Epithelial cell of proximal tubule (primary cell): ENCODE measurements at regions not wholly inside any gene's neighbourhood (a gene's known extent, or its start where the extent isn't known, plus 50 kb on each side); places are given as distances from the start of the nearest gene placed in this dataset.

Source experiments
- DNase-seq: peaks from one replicate; pipeline ENCODE4 v3.0.0-alpha.2; 2011; ENCODE audit warnings: low read depth
- H3K4me3 ChIP-seq: 2 replicates; pipeline ENCODE4 v1.5.1; 2011; ENCODE audit warnings: low read depth, mild to moderate bottlenecking, low read length
- CTCF ChIP-seq: conservative IDR thresholded peaks from 2 replicates; pipeline ENCODE4 v1.5.1; 2012; ENCODE audit warnings: low read depth, mild to moderate bottlenecking, low read length

GRCh38 chr20:58162986-58163385 lies 65.5 kb downstream of the ANKRD60 start:
- H3K4me3 ChIP-seq, result no peak overlapping the region
- TF ChIP-seq CTCF, result no peak

GRCh38 chr20:58161192-58161591 lies 67.3 kb downstream of the ANKRD60 start:
- DNase-seq, result no peak
- H3K4me3 ChIP-seq, result no peak overlapping the region
- TF ChIP-seq CTCF, result no peak

More at GRCh38 chr20:58162986-58163385, 65.5 kb downstream of the ANKRD60 start:
- no peak for DNase-seq

- H3K4me3 ChIP-seq, result no peak overlapping the region
- no peak for DNase-seq
- no peak for TF ChIP-seq CTCF
Measured at GRCh38 chr20:58160451-58161061, 67.9 kb downstream of the ANKRD60 start.

- DNase-seq, result no peak
- H3K4me3 ChIP-seq, result no peak overlapping the region
- peak; percentile 30 for TF ChIP-seq CTCF
Measured at GRCh38 chr20:58155148-58155925, 73.1 kb downstream of the ANKRD60 start.

GRCh38 chr20:58154113-58154512 lies 74.3 kb downstream of the ANKRD60 start:
- TF ChIP-seq CTCF, result no peak
- DNase-seq, result no peak
- no peak overlapping the region for H3K4me3 ChIP-seq

GRCh38 chr20:58153121-58153520 lies 75.3 kb downstream of the ANKRD60 start:
- DNase-seq, result no peak
- no peak overlapping the region for H3K4me3 ChIP-seq
- TF ChIP-seq CTCF, result no peak
